ENCODE measurements at regions not wholly inside any gene's neighbourhood (a gene's known extent, or its start where the extent isn't known, plus 50 kb on each side); places are given as distances from the start of the nearest gene placed in this dataset.

DNA sequence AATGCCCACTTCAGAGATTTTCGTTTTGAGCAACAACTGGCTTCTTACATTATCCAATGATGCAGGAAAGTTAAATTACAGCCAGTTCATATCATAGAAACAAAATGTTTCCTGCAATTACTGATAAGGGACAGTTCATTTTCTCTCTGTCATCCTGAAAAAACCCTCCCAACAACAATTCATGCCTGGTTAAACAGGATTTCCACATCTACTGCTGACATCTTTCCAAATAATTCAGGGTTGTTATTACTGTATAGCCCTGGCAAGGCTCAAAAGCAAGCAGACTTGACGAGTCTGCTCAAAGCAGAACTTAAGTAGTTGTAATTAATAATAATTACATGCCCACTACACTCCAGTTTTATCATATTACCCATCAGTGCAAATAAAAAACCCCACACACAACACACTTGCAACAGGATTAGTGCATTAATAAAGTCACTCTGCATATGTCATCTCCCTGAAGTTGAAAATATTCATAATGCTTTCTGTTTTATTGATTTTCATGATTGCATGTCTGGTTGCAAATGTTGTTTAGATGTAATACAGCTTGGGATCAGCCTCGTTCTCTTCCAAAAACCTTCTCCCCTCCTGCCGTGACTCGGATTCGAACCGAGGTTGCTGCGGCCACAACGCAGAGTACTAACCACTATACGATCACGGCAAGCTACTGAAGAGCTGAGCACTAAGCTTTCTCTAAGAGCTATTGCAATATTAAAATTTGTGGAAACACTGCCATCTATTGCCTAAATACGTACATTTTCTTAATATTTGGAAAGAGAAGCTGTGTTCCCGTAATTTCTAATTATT is 119.6 kb upstream of the NFIB start:
- DNase-seq (ENCODE audit: low spot score) (peak; percentile 18), FAIRE-seq (no peak)

DNA sequence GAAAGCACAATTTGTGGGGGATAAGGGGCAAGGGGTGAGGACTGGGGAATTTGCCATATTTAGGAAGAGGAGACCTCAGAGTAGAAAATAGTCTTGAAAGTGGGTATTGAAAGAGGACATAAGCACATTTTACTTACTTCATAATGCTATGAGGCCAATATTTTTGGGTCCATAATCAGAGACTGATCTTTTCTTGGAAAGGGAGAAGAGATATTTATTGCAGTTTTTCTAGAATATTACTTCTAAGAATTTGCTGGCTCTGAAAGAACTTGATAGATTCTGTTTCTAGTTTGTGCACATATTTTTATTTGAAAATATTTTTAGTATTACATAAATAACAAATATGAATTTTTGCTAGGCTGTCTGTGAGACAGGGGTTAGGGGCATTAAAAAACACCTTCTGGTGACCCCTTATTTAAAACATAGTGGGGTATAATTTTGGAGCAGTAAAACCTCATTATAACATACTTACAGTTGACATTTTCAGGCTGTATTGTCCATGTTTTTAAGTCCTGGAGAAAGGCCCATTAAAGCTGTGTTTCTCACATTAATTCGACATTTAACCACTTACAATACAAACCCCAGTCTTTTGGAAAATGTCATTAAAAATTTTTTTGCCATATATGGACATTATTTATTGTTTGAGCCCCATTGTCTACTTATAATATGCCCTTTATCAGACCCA is 118.9 kb upstream of the NFIB start:
- DNase-seq (ENCODE audit: low spot score) = no peak
- no peak for FAIRE-seq

DNA sequence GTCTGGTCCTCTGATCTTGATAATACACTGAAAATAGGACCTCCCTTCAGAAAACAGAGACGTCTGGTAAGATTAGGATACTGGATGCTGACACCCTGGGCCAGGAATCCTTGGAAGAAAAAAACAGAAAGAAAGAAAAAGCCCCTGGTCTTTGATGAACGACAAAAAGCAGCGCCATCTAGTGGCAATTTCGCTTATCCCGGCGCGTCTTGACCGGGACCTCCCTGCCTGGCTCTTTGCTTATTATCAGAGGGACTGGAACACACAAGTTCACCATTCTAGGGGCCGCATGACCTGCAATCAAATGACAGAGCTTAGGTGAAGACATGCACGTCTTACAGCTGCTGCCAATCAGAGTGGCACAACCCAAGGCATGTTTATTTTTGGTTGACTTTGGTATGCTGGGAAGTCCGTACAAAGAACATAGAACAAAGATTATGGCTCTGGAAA is 114.9 kb upstream of the NFIB start:
- DNase-seq (ENCODE audit: low spot score) = peak; percentile 47
- FAIRE-seq = no peak

DNA sequence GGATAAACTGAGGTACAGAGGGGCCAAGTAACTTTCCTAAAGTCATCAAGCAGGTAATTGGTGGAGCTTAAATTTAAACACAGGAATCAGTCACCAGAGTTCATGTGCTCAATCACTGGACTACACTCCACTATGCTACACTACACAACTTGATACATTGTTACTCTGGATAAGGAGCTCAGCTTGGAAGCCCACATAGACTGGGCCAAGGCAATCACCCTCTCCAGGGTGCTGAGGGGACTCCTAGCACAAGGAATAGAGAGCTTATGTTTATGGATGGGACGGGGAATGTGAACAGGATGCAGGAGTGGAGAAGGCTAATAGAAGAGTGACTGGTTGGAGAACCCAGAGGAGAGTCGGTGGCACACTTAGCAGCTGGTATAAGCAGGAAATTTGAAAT is 113.5 kb upstream of the NFIB start:
- FAIRE-seq (no peak), DNase-seq (ENCODE audit: low spot score) (no peak)

DNA sequence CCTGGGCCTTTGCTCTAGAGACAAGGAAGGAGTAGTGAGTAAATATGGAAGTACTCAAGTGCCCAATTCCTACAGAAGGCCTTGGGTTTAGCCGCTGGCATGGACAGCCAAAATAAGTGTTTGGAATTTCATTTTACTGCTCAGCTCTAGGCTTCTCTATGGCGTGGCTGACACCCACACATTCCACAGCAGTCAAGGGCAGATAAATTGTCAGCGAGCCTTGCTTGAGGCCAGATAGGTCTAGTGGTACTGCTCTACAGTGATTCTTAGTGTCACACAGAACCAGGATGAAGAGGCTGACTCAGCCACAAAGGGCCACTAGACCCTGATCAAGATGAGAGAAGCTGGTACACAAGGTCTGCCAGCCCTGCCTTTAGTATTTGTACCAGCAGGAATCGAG is 111.0 kb upstream of the NFIB start:
- no peak for FAIRE-seq

DNA sequence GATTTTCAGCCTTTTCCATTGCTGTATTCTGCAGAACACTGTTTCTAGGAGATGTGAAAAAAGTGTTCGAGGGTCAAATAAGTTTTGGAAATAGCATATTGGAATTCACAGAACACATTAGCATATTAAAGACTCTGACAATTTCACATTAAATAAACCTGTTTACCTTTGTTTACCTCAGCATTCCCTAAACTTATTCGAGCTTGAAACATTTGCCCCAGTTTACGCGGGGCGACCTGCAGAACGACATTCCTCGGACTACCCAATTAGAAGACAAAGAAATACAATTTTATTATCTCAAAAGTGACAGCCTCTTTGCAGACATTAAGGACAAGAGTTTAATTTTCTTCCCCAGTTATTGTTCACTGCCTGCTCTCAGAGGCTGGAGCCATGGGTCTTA is 110.3 kb upstream of the NFIB start:
- DNase-seq (ENCODE audit: low spot score) = no peak
- FAIRE-seq = no peak

More for the DNA sequence above, 111.0 kb upstream of the NFIB start:
- DNase-seq (ENCODE audit: low spot score) = no peak

DNA sequence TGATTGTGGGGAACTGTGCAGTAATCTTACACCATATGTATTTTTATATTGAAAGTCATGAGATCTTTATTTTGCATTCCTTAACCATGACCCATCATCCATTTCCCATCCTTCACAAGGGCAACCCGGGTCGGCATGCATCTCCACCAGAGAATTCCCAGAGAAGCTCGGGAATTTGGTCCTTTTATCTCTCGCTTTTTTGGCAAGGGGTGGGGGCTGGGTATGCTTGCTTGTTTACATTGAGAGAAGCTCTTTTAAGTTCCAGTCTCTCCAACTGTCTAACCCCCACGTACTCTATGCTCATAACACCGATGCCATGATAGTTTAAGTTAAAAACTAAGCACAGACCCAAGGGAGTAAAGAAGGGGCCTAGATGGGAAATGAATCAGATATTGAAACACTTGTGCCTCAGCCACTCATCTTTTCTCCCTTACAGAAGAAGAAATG is 109.9 kb upstream of the NFIB start:
- FAIRE-seq = no peak
- peak; percentile 29 for DNase-seq (ENCODE audit: low spot score)

DNA sequence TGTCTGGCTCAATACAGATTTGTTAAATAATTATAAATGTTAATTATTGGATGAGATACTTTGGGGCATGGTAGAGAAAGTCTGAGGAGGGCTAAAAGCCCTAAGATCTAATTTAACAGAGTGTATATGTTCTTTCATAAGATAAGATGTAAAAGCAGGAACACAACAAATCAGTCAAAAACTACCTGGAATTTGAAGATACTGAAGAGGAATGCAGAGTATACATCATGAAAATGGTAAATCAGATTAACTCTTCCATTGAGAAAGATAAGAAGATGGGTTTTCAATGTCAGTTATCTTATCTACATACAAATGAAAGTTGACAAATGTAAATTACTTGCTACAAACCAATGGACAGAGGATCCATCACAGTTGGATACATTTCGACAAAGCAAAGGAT is 107.3 kb upstream of the NFIB start:
- FAIRE-seq (no peak), DNase-seq (ENCODE audit: low spot score) (no peak)

DNA sequence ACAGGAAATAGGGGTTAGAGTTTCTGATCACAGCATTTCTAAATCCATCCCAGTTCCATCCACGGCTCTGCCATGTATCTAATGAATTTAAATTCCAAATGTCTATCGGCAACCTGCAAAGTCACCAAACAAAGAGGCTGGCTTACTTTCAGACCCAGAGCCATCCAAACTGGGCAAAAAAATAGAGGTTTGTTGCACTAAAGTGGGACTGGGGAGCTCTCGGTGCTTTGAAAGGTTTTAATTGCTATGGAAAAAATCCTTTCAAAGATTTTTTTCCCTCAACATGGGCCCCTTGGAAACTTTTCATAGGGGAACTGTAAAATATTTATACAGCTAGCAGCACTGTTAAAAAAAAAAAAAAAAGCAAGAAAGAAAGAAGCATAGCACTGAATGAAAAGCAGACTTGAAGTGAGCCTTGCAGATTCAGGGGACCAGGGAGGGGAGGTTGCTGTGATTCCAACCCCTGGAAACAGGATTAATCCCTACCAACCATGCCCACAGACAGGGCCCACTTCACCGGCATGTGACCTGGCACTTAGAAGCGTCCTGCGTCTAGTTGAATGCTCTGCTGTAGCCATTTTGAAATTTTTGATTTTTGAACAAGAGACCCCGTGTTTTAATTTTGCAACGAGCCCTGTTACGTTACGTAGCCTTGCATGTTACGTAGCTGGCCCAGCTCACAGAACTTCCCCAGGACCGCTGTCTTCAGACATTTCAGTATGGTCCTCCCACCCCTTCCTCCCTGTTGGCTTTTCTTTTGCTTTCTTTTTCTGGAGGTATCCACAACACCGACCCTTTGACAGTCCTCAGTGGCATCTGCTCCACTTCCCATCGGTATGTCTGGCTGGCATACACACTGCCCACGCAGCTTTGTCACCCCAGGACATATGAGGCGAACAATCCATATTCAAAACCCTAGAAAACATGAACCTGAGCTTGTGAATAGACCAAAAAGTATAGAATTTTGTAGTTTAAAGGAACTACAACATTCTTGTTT is 105.3 kb upstream of the NFIB start:
- no peak for DNase-seq (ENCODE audit: low spot score)
- FAIRE-seq = no peak

DNA sequence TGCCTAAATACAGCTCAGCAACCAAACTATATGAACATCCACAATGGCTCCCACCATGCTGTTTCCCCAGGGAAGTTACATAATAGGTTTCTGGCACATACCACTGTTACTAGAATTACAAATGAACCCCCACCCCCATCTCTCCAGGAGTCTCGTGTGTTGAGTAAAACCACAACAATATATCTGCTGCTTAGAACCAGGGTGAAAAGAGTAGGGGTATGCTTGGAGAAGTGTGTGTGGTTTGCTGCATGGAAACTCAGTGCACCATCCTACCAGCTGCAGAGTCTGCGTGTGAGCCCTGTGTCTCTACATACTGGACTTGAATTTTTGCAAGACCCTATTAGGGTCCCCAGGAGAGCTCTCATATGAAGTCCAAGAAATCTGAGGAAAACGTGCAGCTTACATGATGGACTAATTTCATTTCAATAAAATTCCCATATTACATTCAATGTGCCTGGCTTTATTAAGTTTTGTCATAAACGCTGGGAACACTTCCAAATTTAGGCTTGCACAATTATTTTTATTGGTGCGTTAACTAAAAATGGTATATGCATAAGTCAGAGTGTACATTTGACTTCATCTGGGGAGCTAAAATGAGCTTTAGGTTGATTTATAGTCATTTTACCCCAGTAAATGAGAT is 104.5 kb upstream of the NFIB start:
- FAIRE-seq (no peak), DNase-seq (ENCODE audit: low spot score) (no peak)

DNA sequence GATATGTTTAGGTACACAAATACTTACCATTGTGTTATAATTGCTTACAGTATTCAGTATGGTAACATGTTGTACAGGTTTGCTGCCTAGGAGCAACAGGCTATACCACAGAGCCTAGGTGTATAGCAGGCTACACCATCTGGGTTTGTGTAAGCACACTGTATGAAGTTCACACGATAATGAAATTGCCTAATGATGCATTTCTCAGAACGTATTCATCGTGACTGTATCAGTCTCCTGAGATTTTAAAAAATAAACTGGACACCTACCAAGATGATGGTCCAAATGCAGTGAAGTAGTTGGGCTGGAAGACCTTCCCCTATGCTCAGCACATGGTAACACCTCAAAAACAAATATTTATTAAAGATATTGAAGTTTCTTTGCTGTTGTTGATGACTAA is 103.3 kb upstream of the NFIB start:
- FAIRE-seq (no peak), DNase-seq (ENCODE audit: low spot score) (no peak)

DNA sequence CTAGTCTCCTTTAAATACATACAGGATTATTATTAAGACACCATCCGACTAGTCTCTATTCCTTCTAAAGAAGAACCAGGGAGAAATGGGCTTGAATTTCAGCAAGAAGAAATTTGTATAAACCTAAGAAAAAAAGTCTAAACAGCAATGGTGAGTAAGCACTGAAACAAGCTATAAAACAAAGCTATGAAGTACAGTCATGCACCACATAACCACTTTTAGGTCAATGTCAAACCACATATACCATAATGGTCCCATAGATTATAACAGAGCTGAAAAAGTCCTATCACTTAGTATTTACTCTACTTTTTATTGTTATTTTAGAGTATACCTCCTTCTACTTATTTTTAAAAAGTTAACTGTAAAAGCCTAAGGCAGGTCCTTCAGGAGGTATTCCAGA is 102.0 kb upstream of the NFIB start:
- DNase-seq (ENCODE audit: low spot score) = no peak

DNA sequence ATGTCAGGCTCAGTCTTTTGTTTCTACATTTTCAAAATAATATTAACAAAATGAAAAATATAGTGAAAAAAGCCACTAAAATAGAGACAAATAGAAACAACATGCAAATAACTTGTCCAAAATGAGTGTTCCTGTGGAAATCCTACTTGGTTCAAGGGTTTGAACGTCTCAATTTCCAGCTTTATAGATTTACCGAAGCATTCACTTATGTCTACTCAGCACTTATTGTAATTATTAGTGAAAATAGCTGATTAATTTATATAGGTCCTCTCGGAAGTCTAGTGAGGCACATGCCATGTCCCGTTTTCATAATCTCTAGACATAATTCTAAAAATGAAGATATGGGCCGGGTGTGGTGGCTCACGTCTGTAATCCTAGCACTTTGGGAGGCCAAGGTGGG is 99.9 kb upstream of the NFIB start:
- DNase-seq (ENCODE audit: low spot score) = no peak
- FAIRE-seq = no peak

More for the DNA sequence above, 102.0 kb upstream of the NFIB start:
- FAIRE-seq = no peak

DNA sequence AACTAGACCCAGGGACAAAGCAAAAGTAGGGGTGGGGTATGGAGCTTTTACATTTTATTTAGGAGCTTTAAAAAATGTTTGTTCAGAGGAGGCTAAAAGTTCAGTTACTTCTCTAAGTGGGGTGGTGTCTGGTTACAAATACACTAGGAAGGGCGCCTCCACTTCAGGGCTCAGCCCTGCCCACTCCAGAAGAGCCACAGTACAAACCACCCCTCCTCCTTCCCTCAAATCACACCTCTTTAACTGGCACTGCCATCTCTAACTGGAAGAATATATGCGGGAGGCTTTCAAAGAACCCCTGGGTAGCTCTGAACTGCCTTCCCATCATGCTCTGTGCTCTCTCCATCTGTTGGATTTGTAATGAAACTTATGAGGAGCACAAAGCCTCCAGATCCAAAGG is 98.8 kb upstream of the NFIB start:
- FAIRE-seq (no peak), DNase-seq (ENCODE audit: low spot score) (no peak)

DNA sequence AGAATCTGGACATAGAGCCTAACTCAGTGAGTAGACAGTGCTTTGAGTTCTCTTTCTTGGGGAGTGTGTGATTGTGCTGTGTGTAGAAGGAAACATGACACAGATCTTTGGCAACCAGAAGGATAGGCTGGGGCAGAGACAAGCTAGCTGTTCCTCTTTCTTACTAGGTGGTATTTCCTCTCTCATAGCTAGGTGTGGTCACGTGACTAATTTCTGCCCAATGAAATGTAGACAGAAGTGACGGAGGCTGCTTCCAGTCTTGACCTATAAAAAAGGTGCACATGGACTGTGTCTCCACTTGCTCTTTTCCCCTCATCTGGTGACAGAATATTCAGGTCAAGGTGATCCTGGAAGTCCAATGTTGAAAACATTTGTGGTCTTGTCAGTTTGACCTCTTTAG is 92.5 kb upstream of the NFIB start:
- DNase-seq (ENCODE audit: low spot score) (no peak), FAIRE-seq (no peak)

DNA sequence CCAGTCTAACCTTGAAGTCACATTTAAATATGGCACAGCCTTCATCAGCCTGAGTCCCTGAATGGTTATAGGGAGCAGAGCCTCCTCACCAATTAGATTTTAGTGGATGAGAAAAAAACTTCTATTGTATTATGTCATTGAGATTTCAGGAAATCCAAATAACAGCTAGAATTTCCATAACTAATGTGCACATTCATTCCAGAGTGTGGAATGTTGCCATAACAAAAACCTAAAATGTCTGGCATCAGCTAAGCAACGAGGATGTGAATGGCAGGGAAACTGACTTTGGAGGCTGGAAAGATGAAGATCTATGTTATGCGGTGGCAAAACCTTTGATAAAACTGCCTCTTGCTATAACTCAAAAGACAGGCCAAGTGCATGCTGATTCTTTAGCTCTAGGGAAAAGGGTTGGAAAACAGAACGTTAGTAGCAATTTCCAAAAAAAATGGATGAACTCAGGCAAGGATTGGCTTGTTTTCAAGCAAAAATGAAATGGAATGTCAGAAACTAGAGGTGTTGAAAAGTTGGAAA is 91.3 kb upstream of the NFIB start:
- FAIRE-seq (no peak), DNase-seq (ENCODE audit: low spot score) (no peak)

DNA sequence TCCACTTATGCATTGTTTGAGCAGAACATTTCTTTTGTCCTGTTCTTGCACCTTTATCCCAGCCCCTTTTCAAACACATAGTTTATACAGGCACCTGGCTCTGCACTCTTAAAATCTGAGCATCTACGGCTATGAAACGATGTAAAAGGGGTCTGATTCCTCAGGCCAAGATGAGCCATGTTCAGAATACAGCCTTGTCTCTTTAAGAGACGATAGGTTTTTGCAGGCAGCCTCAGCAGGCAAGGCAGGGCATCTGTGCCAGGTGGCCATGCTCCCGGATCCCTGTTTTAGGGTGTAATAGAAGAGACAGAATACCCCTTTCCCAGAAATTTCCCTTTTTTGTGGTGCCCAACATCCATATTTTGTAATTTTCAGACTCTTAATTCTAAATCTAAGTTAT is 89.1 kb upstream of the NFIB start:
- FAIRE-seq (no peak), DNase-seq (ENCODE audit: low spot score) (no peak)

DNA sequence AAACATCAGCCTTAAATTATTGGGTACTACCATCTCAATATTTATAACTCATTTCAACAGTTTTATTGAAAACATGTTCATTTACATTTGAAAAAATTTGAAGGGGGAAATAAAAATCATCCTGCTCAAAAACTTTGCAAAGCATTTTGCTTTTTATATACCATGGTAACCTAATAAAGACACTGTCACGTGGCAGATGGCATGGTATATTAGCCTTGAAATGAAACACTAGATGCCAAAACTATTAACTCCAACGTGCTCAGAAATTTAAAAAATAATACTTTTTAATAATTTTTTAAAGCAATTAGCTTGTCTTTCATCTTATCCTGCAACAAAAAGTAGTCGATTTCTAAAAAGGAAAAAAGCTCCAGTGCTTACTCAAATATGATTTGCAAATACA is 88.6 kb upstream of the NFIB start:
- no peak for DNase-seq (ENCODE audit: low spot score)
- FAIRE-seq = no peak

DNA sequence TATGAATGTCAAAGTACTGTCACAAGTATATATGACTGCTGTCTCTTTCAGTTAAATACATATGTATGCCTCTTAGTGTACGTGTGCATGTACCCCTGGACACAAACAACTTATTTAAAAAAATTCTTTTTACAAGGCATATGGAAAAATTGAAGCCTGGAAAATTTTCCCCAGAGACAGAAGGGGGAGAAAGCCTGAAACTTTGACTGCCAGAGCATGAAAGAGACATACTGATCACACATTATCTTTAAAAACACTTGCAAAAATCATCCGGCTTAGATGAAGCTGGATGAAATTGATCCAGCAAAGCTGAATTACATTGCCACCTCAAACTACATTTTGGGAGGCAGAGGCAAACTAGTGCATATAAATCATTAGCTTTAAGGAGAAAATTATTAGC is 88.0 kb upstream of the NFIB start:
- no peak for DNase-seq (ENCODE audit: low spot score)
- FAIRE-seq = no peak

DNA sequence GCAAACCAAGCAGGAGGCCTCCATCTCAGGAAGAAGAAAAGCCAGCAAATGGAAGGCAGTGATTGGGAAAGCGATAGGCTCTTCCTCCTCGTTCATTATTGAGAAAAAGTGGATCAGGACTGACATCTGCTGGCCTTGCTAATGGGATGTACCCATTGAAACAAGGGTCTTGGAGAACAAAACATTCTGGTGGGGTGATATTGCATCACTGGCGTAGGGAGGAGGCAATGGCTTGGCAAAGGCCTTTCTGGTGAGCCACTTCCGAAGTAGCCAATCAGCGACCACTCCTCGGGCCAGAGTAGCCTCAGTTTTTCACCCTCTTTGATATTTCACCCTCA is 86.7 kb upstream of the NFIB start:
- FAIRE-seq (no peak), DNase-seq (ENCODE audit: low spot score) (peak; percentile 38)
